ENCODE measurements at regions not wholly inside any gene's neighbourhood (a gene's known extent, or its start where the extent isn't known, plus 50 kb on each side); places are given as distances from the start of the nearest gene placed in this dataset.

- TF ChIP-seq CTCF (IDR thresholded peaks at IDR 0.05): no peak
- TF ChIP-seq CBFB (CRISPR knock-in tag; IDR thresholded peaks at IDR 0.05; ENCODE audit: low read depth): no peak
- no peak for TF ChIP-seq ZNF232 (CRISPR knock-in tag; IDR thresholded peaks at IDR 0.05)
- TF ChIP-seq ATF1 (CRISPR knock-in tag; IDR thresholded peaks at IDR 0.05): no peak
- TF ChIP-seq JAZF1 (CRISPR knock-in tag; IDR thresholded peaks at IDR 0.05): no peak
- no peak for TF ChIP-seq TEAD1 (CRISPR knock-in tag; IDR thresholded peaks at IDR 0.05)
- TF ChIP-seq ZSCAN18 (CRISPR knock-in tag; IDR thresholded peaks at IDR 0.05): no peak
- TF ChIP-seq KAT7 (CRISPR knock-in tag; IDR thresholded peaks at IDR 0.05; ENCODE audit: borderline replicate concordance): no peak
- no peak for TF ChIP-seq SP1 (CRISPR knock-in tag; conservative IDR thresholded peaks at IDR 0.05)
- no peak for TF ChIP-seq PRDM15 (CRISPR knock-in tag; IDR thresholded peaks at IDR 0.05)
- no peak for TF ChIP-seq USF2 (CRISPR knock-in tag; IDR thresholded peaks at IDR 0.05)
- no peak for TF ChIP-seq NFE2L1 (CRISPR knock-in tag; IDR thresholded peaks at IDR 0.05)
- TF ChIP-seq IRF1 (CRISPR knock-in tag; IDR thresholded peaks at IDR 0.05): no peak
- no peak for TF ChIP-seq E2F4 (CRISPR knock-in tag; IDR thresholded peaks at IDR 0.05; ENCODE audit: borderline replicate concordance, low read depth)
Measured at GRCh38 chr14:56498112-56498511, 81.5 kb upstream of the TMEM260 start.

Data from WTC11 (cell line).